GM19468 (cell line): ENCODE measurements at regions not wholly inside any gene's neighbourhood (a gene's known extent, or its start where the extent isn't known, plus 50 kb on each side); places are given as distances from the start of the nearest gene placed in this dataset.

ENCODE experiments used
- ATAC-seq: cut with Tn5 transposase; IDR thresholded peaks from one replicate; pipeline ENCODE4 v1.9.1; 2021; ENCODE audit warnings: mild to moderate bottlenecking, moderate library complexity, moderate number of reproducible peaks; ENCODE audit not compliant: unreplicated experiment; ENCODE audit errors: extremely low read depth

DNA sequence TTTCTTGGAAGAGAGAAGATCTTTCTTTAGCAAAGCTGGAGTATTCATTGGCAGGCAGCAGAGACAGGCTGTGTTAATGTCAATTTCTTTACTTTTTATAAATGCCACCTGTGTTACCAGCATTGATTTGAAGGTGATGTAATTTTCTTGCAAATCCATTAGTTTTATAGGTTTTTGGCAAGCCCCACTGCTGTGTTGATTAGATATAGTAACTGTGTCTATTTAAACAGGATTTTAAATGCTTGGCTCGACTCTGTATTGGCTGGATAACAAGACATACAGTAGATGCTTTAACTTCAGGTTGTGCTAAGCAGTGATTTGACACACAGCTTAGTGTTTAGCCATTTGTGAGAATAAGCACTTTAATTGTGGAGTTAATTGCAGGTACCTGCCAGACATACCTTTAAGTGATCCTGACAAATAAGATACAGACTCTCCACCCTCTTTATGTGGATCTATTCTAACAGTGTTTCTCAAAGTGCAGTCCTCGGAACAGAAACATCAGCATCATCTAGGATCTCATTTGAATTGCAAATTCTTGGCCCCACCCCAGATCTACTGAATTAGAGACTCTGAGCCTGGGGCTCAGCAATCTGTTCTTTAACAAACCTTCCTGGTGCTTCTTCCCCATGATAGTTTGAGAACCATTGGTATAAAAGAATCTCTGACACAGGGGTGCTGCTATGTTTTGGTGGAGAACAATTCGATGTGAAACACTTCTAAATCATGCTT is 397.5 kb downstream of the HDGFL1 start:
- no peak for ATAC-seq

DNA sequence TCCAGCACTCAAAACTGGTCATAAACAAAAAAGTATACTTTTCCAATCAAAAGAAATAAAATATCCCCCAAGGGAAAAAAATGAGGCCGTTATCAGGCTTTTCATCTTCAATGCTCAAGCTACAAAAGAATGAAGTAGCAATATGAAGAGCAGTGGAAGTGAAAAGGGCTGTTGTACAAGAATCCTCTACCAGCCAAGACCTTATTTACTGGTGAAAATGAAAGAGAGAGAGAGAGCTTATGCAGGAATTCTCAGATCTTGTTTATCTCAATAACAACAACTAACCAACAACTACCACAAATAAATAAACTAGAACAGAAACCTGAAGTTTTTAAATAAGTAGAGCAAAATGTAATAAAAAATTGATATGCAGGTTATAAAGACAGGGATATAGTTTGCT is 400.6 kb downstream of the HDGFL1 start:
- ATAC-seq, result no peak

DNA sequence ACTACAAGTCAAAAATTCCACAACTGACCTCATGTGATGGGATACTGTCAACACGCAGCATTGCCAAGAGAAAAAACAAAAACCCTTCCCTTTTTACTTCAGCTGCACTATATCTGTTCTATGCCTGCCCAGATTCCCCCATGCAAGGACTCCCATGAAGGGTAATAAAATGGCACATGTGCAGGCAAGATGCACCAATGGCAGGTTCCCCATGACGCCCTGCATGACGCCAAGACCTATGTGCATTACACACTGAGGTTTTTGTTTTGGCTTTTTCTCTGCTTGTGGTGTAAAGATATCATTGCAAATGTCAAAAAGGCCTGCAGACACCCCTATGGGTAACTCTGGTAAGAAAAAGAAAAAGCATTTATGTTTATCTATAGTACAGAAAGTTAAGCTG is 403.4 kb downstream of the HDGFL1 start:
- no peak for ATAC-seq

DNA sequence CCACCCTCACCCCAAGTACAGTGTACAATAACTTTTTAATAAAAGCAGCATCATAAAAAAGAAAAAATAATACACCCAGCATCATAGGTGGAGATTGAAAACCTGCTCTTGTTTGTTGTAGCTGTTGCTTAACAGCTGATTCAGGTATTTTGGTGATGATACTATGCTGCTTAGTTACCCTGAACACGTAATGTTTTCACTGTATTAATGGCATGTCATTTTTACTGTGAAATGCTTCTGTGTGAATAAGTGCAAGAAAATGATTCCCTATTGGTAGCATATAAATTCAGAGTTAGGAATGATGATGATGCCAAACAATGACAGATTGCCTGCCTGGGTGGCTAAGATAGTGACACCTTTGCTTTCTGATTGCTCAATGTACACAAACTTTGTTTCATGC is 405.7 kb downstream of the HDGFL1 start:
- no peak for ATAC-seq

DNA sequence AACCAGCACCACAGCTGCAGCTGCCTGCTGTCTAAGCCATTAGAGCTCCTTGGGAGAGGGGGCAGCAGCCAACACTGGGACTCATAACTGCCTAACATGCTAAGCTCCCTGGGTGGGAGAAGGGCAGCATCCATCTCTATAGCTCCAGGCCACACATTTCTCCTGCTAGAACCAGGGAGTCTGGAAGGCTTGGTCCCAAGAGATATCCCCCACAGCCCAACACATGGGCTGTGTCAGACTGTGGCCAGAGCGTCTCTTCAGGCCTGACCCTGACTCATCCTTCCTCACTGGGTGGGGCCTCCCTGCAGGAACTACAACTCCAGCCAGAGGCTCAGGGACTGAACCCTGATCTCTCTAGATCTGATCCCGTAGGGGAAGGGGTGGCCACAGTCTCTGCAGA is 411.1 kb downstream of the HDGFL1 start:
- no peak for ATAC-seq

DNA sequence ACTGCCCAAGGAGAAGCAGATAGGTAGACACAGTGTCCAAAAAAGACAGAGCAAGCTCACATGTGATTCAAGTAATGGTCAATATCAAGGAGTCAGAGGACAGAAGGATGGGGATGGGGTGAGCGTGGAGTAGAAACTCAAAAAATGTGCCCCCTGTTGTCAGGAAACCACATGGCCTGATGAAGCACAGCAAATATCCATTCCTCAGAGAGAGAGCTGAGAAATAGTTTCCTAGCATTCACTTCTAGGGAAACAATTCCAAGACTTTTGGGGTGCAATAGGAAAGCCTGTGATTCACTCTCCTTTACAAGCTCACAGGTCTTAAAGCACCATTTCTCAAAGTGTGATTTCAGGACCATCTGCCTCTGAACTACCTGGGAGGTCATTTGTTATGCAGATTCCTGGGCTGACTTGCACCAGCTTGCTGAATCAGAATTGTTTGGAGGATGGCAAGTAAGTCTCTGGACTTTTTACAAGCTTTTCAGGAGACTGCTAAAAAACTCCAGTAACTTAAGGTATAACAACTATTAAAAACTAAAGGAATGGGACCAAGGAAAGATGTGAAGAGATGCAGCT is 432.8 kb downstream of the HDGFL1 start:
- ATAC-seq, result no peak

DNA sequence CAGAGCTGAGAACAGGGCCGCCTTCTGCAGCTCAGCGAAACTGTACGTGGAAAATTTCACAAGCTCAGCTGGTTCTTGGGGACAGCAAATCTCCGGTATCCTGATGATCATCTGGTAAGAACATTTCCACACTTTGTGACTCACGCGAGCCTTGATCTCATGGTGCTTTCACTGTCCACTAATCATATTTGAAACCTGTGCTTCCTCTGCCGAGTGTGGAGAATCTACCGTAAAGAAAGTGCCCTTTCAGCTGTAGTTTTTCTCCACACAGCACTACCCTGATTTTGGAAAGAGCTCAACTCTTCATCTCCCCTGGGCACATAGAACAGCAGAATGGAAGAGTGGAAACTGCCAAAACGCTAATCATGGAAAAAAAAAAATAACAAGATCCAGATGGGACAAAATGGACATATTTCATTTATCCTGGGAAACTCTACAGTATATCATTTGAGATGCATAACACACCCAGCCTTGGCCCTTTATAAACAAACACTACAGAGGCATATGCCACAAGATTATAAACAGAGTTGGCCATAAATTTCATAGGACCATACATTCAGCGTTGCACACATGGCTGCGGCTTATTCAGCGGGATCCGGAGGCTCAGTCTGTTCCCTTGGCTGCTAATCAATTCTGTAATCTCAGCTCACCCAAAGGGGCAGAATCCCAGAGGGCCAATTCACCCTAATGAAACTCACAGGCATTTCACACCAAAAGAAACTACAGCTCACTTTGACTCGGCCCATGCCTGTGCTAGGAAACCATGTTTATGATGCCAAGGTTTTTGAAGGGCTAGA is 434.5 kb downstream of the HDGFL1 start:
- no peak for ATAC-seq

DNA sequence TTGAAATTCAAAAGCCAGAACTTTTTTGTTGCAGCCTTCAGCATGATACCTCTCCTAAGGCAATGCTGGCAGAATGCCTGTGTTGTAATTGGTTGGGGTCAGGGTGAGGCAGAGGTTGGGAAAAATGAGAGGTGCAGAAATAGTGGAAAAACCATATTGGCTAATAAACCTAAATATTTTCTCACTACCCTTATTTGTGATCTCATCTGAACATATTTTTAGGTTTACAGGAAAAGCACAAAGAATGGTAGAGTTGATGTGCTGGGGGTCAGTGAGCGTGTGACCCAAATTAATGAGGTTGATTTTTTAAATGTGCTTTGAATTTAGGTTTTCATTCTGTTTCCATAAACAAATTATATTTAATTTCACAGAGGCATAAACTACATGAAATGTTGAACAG is 437.3 kb downstream of the HDGFL1 start:
- ATAC-seq, result no peak

DNA sequence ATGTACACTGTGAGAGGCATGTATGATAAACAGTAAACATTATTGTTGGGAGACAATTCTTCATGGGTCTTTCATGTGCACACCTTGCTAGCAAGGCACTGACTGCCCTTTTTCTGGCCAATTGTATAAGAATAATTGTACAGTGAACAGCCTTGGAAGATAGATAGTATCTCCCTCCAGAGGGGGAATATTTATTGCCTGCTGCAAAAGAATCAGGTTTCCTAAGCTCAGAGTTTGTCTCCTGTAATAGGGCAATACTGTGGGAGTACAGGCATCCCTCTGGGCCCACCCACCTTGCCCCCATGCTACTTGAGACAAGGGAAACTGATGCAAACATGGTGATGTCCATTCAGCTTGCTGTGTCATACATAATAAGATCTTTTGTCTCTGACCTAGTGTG is 442.2 kb downstream of the HDGFL1 start:
- no peak for ATAC-seq

DNA sequence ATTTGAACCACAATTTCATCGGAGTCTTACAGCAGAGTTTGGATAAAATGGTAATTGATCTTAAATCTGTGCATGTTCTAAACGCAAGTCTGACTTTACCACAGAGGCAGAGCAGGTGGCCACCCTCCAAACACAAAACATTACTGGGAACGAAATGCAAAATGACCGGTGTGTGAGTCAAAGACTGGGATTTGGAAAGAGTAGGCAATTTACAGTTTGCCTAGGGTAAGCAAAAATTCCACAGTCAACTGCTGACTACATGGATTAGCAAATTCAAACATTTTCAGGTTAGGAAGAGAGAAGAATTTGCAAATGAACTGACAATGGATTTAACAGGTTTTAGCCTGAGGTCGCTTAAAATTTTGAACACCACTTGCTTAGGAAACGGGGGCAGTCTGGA is 444.4 kb downstream of the HDGFL1 start:
- ATAC-seq, result no peak

DNA sequence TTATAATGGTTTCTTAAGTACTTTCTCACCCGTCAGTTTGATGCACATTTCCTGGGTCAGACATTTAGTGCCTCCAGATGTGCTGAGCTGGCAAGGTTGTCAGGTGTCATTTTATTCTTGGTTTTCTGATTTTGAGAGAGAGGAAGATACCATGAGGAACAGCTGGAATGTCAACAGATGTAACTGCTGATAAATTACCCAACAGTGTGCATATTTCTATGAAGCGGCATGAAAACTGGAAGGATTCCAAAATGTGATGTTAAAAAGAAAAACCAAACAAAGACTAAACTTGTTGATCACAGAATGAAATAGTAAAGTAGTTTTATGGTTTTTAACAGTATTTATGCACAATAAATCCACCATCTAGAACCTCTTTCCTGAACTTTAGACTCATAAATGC is 447.3 kb downstream of the HDGFL1 start:
- ATAC-seq, result no peak

DNA sequence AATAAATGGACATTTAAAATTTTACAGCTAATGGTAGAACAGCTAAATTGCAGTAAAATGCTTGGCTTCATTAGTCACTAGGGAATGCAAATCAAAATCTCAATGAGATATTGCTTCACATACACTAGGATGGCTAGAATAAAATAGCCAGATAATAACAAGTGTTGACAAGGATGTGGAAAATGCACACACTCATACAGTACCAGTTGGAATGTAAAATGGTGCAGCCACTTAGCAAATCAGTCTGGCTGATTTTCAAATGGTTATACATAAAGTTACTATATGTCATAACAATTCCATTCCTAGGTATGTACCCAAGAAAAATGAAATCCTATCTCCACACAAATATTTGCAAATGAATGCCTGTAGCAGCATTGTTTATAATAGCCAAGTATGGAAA is 452.1 kb downstream of the HDGFL1 start:
- ATAC-seq, result no peak

DNA sequence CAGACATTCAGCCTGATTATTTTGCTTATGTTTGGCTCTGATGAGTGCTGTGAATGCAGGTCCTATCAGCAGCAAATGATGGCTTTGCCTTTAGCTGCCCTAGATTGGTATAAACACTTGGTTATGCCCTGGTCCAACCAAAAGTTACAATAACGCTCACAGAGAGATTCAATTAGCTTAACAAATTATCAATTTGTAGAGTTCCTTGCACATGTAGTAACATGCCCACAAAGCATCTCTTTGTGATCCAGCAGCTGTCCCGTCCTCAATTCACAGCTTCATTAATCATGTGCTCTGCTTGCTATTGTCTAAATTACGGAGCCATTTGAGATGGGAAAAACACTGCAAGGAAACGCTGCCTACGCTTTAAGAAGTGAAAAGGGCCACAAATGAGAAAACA is 457.9 kb downstream of the HDGFL1 start:
- ATAC-seq, result no peak

DNA sequence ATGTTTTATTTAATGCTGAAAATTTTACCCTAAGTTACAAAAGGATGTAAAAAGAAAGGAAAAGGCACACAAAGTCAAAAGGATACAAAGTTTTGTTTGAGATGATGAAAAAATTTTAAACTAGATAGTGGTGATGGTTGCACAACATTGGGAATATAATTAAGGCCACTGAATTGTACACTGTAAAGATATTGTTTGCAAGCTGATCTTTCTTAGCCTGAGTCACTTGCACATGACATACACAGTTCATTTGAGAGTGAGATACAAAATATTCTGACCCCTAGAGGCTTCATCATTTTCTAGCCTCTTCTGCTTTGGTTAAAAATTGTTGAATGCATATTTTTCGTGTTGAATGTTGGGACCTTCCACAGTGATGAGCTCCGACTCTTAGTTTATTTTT is 462.6 kb downstream of the HDGFL1 start:
- no peak for ATAC-seq

DNA sequence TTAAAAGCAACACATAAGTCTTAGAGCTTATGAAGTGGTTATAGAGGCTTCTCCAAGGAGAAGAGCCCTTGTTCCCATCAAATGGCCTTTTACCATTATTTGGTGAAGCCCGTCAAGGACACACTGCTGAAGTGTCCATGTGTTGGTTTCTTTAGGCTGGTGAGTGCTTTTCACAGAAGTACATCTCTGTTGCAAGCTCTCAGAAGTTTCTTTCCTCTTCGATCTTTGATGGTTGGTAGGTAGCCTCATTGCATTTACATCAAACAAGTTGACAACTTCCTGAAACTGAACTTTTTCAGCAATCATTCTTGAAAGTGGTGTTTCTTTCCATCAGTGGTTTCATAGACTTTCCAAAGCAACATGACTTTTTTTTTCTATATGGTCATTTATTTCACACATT is 465.6 kb downstream of the HDGFL1 start:
- ATAC-seq, result no peak

DNA sequence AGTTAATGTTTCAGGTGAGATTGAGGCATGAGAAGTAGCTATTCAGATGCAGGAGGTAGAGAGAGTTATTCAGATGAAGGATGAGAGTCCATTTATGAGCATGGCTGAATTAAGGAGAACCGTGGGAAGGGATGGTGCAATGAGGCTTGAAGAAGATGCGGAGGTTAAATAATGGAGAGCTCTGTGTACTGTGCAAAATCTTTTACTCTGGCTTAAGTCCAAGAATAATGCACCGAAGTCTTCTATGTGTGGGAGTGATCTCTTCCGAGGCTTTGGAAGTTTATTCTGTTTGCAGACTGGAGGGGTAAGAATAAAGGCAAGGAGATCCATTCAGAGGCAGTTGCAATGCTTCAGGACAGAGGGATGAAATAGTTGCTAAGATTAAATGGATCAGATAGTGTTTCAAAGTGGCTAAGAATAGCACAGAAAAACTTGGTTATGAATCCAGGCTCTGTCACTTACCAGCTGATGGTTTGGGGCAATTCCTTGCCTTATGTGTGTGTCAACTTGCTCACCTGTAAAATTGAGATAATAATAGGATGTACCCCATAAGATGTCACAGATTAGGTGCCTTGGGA is 467.1 kb downstream of the HDGFL1 start:
- no peak for ATAC-seq

DNA sequence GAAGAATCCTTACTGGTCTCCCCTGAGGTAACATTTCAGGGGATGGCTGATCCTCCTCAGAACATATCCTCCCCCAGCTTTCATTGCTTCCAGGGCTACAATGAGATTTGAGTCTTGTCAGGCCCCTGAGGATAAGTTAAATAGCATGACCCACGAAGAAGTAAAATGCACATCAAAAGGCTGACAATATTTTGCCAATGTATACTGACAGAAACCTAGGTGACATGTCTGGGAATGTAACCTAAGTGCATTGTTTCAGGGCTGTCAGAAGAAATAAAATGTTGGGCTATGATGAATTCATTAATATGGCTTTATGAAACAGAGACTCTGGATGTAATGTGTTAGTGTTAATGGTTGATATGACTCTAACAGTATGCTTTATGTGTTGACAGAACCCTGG is 471.5 kb downstream of the HDGFL1 start:
- no peak for ATAC-seq

DNA sequence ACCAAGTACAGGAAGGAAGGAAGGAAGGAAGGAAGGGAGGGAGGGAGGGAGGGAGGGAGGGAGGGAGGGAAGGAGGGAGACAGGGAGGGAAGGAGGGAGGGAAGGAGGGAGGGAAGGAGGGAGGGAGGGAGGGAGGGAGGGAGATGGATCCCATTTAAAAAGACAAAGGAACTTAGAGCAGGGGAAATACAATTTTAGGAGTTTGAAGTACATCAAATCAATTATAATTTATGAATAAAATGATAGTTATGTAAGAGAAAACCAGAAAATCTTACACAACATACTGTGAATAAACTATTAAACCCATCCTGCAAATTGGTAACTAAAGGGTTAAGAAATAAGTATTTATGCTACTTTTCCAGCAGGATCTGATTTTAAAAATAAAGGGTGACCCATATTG is 475.9 kb downstream of the HDGFL1 start:
- no peak for ATAC-seq

DNA sequence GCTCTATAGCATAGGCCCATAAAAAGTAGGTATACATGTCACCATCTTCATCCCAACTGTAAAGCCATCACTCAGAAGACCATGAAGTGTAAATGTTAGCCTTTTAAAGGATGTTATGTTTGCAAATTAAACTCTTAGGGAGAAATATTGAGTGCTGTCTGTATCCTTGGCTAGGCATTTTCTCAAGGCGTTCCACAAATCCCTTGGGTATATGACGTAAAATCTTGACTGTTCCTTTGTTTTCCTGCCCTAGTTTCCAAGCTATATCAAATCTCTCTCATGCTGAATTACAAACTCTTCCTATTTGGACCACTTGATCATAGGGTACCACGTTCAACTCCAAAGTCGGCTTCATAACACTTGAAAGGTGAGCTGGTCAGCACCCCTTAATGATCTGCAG is 486.2 kb downstream of the HDGFL1 start:
- ATAC-seq, result no peak

DNA sequence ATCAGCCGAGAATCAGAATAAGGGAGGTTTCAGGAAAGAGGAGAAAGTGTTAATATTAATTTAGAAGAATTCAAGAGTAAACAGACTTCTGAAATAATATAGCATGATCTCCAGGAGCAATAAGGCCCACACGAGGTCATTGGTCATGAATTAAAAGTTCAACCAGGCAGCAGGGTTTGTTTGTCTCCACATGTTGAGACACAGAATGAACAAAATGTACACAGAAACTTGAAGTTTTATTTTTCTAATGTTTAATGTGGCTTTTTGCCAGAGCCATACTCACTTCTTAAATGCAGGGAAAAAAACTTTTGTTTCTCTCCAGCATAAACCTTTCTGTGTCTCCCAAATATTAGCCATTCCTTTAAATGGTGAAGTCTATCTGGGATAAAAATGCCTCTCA is 504.5 kb downstream of the HDGFL1 start:
- ATAC-seq, result no peak

DNA sequence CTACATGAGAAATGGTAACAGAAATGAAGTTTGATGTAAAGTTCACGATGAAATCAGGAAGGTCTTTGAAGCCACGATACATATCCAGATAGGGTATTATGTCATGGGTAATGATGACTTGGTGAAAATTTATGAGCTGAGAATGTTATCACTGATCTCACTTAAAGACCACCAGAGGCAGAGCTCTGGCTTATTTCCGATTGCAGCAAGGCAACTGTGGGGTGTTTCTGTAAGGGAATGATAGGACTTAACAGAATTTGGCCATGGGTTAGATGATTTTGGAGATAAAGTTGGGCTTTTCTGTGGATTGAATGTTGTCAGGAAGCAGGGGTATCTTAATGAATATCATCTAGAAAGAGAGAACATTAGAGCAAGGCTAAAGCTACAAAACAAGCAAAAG is 508.4 kb downstream of the HDGFL1 start:
- no peak for ATAC-seq
